H9 (cell line): ENCODE measurements at regions not wholly inside any gene's neighbourhood (a gene's known extent, or its start where the extent isn't known, plus 50 kb on each side); places are given as distances from the start of the nearest gene placed in this dataset.

Experiments used
- DNase-seq: peaks from one replicate; pipeline ENCODE4 v3.0.0-alpha.2; 2017
- H2AFZ ChIP-seq: one replicate; pipeline ENCODE4 v1.6.1; 2013; ENCODE audit warnings: mild to moderate bottlenecking, low read length, control low read depth, moderate library complexity
- H2AK5ac ChIP-seq: 2 replicates; pipeline ENCODE4 v1.6.1; 2013; ENCODE audit warnings: low read length, control low read depth, mixed read lengths; ENCODE audit not compliant: insufficient read length
- H2BK120ac ChIP-seq: one replicate; pipeline ENCODE4 v1.6.1; 2013; ENCODE audit warnings: low read depth, mild to moderate bottlenecking, low read length, control low read depth, inconsistent platforms; ENCODE audit not compliant: poor library complexity, severe bottlenecking
- H2BK12ac ChIP-seq: 2 replicates; pipeline ENCODE4 v1.6.1; 2013; ENCODE audit warnings: low read length, control low read depth, mixed read lengths, low read depth; ENCODE audit not compliant: insufficient read length
- H2BK15ac ChIP-seq: 2 replicates; pipeline ENCODE4 v1.6.1; 2013; ENCODE audit warnings: low read depth, low read length, control low read depth
- H2BK20ac ChIP-seq: one replicate; pipeline ENCODE4 v1.6.1; 2013; ENCODE audit warnings: low read depth, mild to moderate bottlenecking, low read length, control low read depth, inconsistent platforms; ENCODE audit not compliant: poor library complexity, severe bottlenecking
- H2BK5ac ChIP-seq: 2 replicates; pipeline ENCODE4 v1.6.1; 2013; ENCODE audit warnings: low read length, control low read depth, mixed read lengths; ENCODE audit not compliant: insufficient read length
- H3K14ac ChIP-seq: 2 replicates; pipeline ENCODE4 v1.6.1; 2013; ENCODE audit warnings: low read length, control low read depth; ENCODE audit not compliant: insufficient read depth
- H3K18ac ChIP-seq: 2 replicates; pipeline ENCODE4 v1.6.1; 2013; ENCODE audit warnings: low read depth, mild to moderate bottlenecking, mixed read lengths, low read length, control low read depth; ENCODE audit not compliant: insufficient read length
- H3K23ac ChIP-seq: 2 replicates; pipeline ENCODE4 v1.6.1; 2013; ENCODE audit warnings: low read length, control low read depth, mixed read lengths, low read depth; ENCODE audit not compliant: insufficient read length
- H3K23me2 ChIP-seq: 2 replicates; pipeline ENCODE4 v1.6.1; 2013; ENCODE audit warnings: low read depth, mild to moderate bottlenecking, mixed read lengths, low read length, control low read depth; ENCODE audit not compliant: insufficient read length, poor library complexity, severe bottlenecking
- H3K27ac ChIP-seq: 2 replicates; pipeline ENCODE4 v1.5.1; 2013; ENCODE audit warnings: low read length, control low read depth, mixed read lengths, low read depth; ENCODE audit not compliant: insufficient read length
- H3K27me3 ChIP-seq: 2 replicates; pipeline ENCODE4 v1.6.1; 2013; ENCODE audit warnings: low read length, control low read depth, inconsistent platforms; ENCODE audit not compliant: insufficient read depth
- H3K4ac ChIP-seq: 2 replicates; pipeline ENCODE4 v1.6.1; 2013; ENCODE audit warnings: low read depth, mild to moderate bottlenecking, control low read depth, inconsistent platforms, low read length, moderate library complexity
- H3K4me1 ChIP-seq: 2 replicates; pipeline ENCODE4 v1.6.1; 2013; ENCODE audit warnings: low read length, control low read depth, inconsistent platforms; ENCODE audit not compliant: insufficient read depth
- H3K4me2 ChIP-seq: 2 replicates; pipeline ENCODE4 v1.6.1; 2013; ENCODE audit warnings: low read length, control low read depth, mixed read lengths; ENCODE audit not compliant: insufficient read length, insufficient read depth
- H3K56ac ChIP-seq: 2 replicates; pipeline ENCODE4 v1.6.1; 2013; ENCODE audit warnings: low read depth, mild to moderate bottlenecking, mixed read lengths, low read length, control low read depth; ENCODE audit not compliant: insufficient read length
- H3K79me1 ChIP-seq: 2 replicates; pipeline ENCODE4 v1.6.1; 2013; ENCODE audit warnings: low read depth, mild to moderate bottlenecking, moderate library complexity, low read length, control low read depth, inconsistent platforms; ENCODE audit not compliant: insufficient read depth, poor library complexity, severe bottlenecking
- H3K79me2 ChIP-seq: 2 replicates; pipeline ENCODE4 v1.6.1; 2013; ENCODE audit warnings: low read length, control low read depth, inconsistent platforms; ENCODE audit not compliant: insufficient read depth
- H3K9ac ChIP-seq: 2 replicates; pipeline ENCODE4 v1.6.1; 2013; ENCODE audit warnings: low read length, control low read depth, mixed read lengths; ENCODE audit not compliant: insufficient read length; ENCODE audit errors: extremely low read depth
- H3K9me3 ChIP-seq: one replicate; pipeline ENCODE4 v1.6.1; 2013; ENCODE audit warnings: low read depth, low read length, inconsistent platforms; ENCODE audit not compliant: control insufficient read depth
- H3T11ph ChIP-seq: one replicate; pipeline ENCODE4 v1.6.1; 2013; ENCODE audit warnings: mild to moderate bottlenecking, low read length, control low read depth, inconsistent platforms
- H4K20me1 ChIP-seq: one replicate; pipeline ENCODE4 v1.6.1; 2013; ENCODE audit not compliant: control insufficient read depth, insufficient read length, insufficient read depth
- H4K5ac ChIP-seq: 2 replicates; pipeline ENCODE4 v1.6.1; 2013; ENCODE audit warnings: low read depth, mild to moderate bottlenecking, mixed read lengths, low read length, control low read depth; ENCODE audit not compliant: insufficient read length
- H4K8ac ChIP-seq: replicated peaks from 2 replicates; pipeline ENCODE4 v1.6.1; 2013; ENCODE audit warnings: low read length, control low read depth, mixed read lengths, low read depth; ENCODE audit not compliant: insufficient read length
- H4K91ac ChIP-seq: 2 replicates; pipeline ENCODE4 v1.6.1; 2013; ENCODE audit warnings: low read depth, mild to moderate bottlenecking, moderate library complexity, mixed read lengths, low read length, control low read depth; ENCODE audit not compliant: insufficient read length
- H3K27ac Mint-ChIP-seq, 3 experiments: 2 replicates in 2 of 3; 3 replicates in 1 of 3; pipeline ENCODE4 v1.8.0; 2020 to 2021; ENCODE audit warnings: mixed read lengths in 3 of 3, mild to moderate bottlenecking in 1 of 3, moderate library complexity in 1 of 3
- H3K27me3 Mint-ChIP-seq: 2 replicates; pipeline ENCODE4 v1.8.0; 2021; ENCODE audit warnings: low read depth, mild to moderate bottlenecking, moderate library complexity, mixed read lengths
- H3K36me3 Mint-ChIP-seq, 3 experiments: 2 replicates in 2 of 3; 3 replicates in 1 of 3; pipeline ENCODE4 v1.8.0; 2020 to 2021; ENCODE audit warnings: low read depth in 3 of 3, mixed read lengths in 3 of 3; ENCODE audit not compliant: insufficient read depth in 1 of 3
- H3K4me1 Mint-ChIP-seq, 2 experiments: 2 replicates each; pipeline ENCODE4 v1.8.0; 2020; ENCODE audit warnings: mixed read lengths in 2 of 2
- H3K4me3 Mint-ChIP-seq, 2 experiments: 2 replicates in 1 of 2; 3 replicates in 1 of 2; pipeline ENCODE4 v1.8.0; 2020 to 2021; ENCODE audit warnings: mild to moderate bottlenecking in 2 of 2, mixed read lengths in 2 of 2, moderate library complexity in 1 of 2
- H3K9me3 Mint-ChIP-seq, 2 experiments: 2 replicates in 1 of 2; 3 replicates in 1 of 2; pipeline ENCODE4 v1.8.0; 2020; ENCODE audit warnings: mild to moderate bottlenecking in 2 of 2, mixed read lengths in 2 of 2, moderate library complexity in 1 of 2
- CTCF ChIP-seq: fragments of 200-600 bp; sonication (generic); conservative IDR thresholded peaks from 3 replicates; pipeline ENCODE4 v1.8.0; 2021; ENCODE audit warnings: antibody characterized with exemption, mild to moderate bottlenecking
- WGBS: extraction: QIAGEN DNeasy Blood & Tissue Kit; methylation state at CpG from one replicate; pipeline ENCODE4 v1.1.7; 2013; ENCODE audit warnings: missing lambda C conversion rate, low lambda C conversion rate, mixed read lengths; ENCODE audit not compliant: insufficient read length; ENCODE audit errors: extremely low coverage; 5-methylcytosine and 5-hydroxymethylcytosine counted together

GRCh38 chr6:104349191-104349590 lies 510.5 kb downstream of the HACE1 start:
- H3K18ac ChIP-seq, result no peak overlapping the region
- H3K27me3 ChIP-seq, result no peaks in the 10 kb centered on the region
- H4K20me1 ChIP-seq, result no peaks in the 10 kb centered on the region
- H3K27ac Mint-ChIP-seq, result no peak overlapping the region
- no peak overlapping the region for H2AK5ac ChIP-seq
- H3K4me1 Mint-ChIP-seq, result peaks cover 4 to 5% of the 10 kb centered on the region in 2 experiments
- H4K8ac ChIP-seq, result no peak overlapping the region
- H3K23me2 ChIP-seq, result no peaks in the 10 kb centered on the region
- no peak overlapping the region for H3K9ac ChIP-seq
- no peak overlapping the region for H3T11ph ChIP-seq
- H3K9me3 Mint-ChIP-seq, result peaks cover 6 to 18% of the 10 kb centered on the region in 2 experiments
- H3K56ac ChIP-seq, result no peak overlapping the region
- H4K5ac ChIP-seq, result no peak overlapping the region
- H2BK5ac ChIP-seq, result no peak overlapping the region
- DNase-seq, result no peak
- no peaks in the 10 kb centered on the region for H3K79me2 ChIP-seq
- no peak overlapping the region for H2BK12ac ChIP-seq
- H2BK120ac ChIP-seq, result no peak overlapping the region
- H3K4me1 ChIP-seq, result no peaks in the 10 kb centered on the region
- no peaks in the 10 kb centered on the region for H3K9me3 ChIP-seq
- no peaks in the 10 kb centered on the region for H3K79me1 ChIP-seq
- H4K91ac ChIP-seq, result no peak overlapping the region
- H2BK15ac ChIP-seq, result no peak overlapping the region
- peaks cover 0 to 15% (median under 1%) of the 10 kb centered on the region in 3 experiments; a peak in 6 of 7 replicates for H3K36me3 Mint-ChIP-seq
- no peak overlapping the region for H3K23ac ChIP-seq
- no peak overlapping the region for H2AFZ ChIP-seq
- no peak overlapping the region for H2BK20ac ChIP-seq
- no peak overlapping the region for H3K4me2 ChIP-seq
- no peaks in the 10 kb centered on the region for H3K27me3 Mint-ChIP-seq
- H3K4ac ChIP-seq, result no peak overlapping the region
- no peak overlapping the region for H3K14ac ChIP-seq
- no peak overlapping the region for H3K27ac ChIP-seq
- H3K4me3 Mint-ChIP-seq, result no peak overlapping the region
- WGBS, result no CpG with 5 or more reads among the region's 4 CpGs
- no peak for TF ChIP-seq CTCF
